ENCODE measurements at regions not wholly inside any gene's neighbourhood (a gene's known extent, or its start where the extent isn't known, plus 50 kb on each side); places are given as distances from the start of the nearest gene placed in this dataset.

DNA sequence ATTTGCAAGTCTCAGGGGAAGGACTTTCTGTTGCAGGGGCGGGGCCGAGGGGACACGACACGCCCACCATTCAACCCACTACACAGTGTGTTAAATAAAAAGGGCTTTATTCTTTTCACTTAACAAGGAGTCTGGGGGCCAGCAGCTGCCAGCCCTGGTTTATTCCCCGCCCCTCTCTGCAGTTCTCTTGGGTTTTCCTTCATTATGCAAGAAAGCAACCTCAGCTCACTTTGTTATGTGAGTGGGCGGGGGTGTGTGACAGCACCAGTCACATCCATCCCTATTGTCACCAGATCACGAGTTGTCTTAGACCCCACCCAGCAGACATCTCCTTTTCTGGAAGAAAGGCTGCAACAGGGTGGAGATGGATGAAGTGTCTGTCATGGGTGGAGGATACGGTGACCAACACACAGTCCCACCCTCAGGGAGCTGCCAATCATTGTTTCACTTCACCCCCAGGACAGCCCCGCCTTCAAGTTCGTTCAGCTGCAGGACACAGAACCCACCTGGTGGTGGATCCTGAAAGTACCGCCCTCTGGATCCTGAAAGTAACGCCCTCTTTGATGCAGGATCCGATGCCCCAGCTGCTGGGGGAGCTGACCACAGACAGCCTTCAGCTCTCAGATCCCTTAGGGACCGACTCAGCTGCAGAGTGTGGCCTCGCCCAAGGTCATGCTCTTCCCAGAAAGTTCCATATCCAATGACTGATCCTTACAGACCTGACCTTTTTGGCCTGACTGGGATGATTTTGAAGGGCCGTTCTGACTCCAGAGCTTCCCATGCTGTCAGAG, 79.6 kb downstream of the SMIM20 start:
- TF ChIP-seq POLR2A (IDR thresholded peaks at IDR 0.05) (no peak), CTCF (IDR thresholded peaks at IDR 0.05) (no peak)

Measured in testis (tissue), 2 donors.